Spleen (tissue), 11 donors: ENCODE measurements at regions not wholly inside any gene's neighbourhood (a gene's known extent, or its start where the extent isn't known, plus 50 kb on each side); places are given as distances from the start of the nearest gene placed in this dataset.
"Not testable (repeated sequence)": the region's sequence is repeated elsewhere in the genome, so short reads cannot be mapped to it uniquely, and the experiment has no call there.

ENCODE experiments used
- DNase-seq: peaks from one replicate; pipeline ENCODE4 v3.0.0-alpha.2; 2020
- H3K27ac ChIP-seq, 8 donors: fragments of 200-600 bp; sonication (generic) in 7 of 8; 1 replicate in 4 of 8; 2 replicates in 4 of 8; pipeline versions ENCODE4 v1.5.0 to v1.8.0; 2016 to 2021; ENCODE audit warnings: inconsistent platforms in 4 of 8, mild to moderate bottlenecking in 4 of 8, moderate library complexity in 1 of 8
- H3K27me3 ChIP-seq, 7 donors: fragments of 200-600 bp; sonication (generic) in 6 of 7; replicated peaks in 1 of 7; 1 replicate in 4 of 7; 2 replicates in 3 of 7; pipeline versions ENCODE4 v1.5.0 to v1.8.0; 2016 to 2021; ENCODE audit warnings: inconsistent platforms in 3 of 7, mild to moderate bottlenecking in 1 of 7
- H3K36me3 ChIP-seq, 6 donors: fragments of 200-600 bp; sonication (generic) in 5 of 6; 1 replicate in 4 of 6; 2 replicates in 2 of 6; pipeline versions ENCODE4 v1.5.0 to v1.8.0; 2016 to 2021; ENCODE audit warnings: inconsistent platforms in 2 of 6
- H3K4me1 ChIP-seq, 6 donors: fragments of 200-600 bp; sonication (generic) in 5 of 6; 1 replicate in 3 of 6; 2 replicates in 3 of 6; pipeline versions ENCODE4 v1.5.0 to v1.8.0; 2016 to 2021; ENCODE audit warnings: inconsistent platforms in 3 of 6
- H3K4me3 ChIP-seq, 8 donors: fragments of 200-600 bp; sonication (generic) in 7 of 8; 1 replicate in 4 of 8; 2 replicates in 4 of 8; pipeline versions ENCODE4 v1.5.0 to v1.8.0; 2016 to 2021; ENCODE audit warnings: inconsistent platforms in 4 of 8, mild to moderate bottlenecking in 4 of 8, moderate library complexity in 2 of 8
- H3K9me3 ChIP-seq, 8 donors: fragments of 200-600 bp; sonication (generic) in 7 of 8; 1 replicate in 4 of 8; 2 replicates in 4 of 8; pipeline versions ENCODE4 v1.5.0 to v1.8.0; 2016 to 2021; ENCODE audit warnings: inconsistent platforms in 4 of 8
- CTCF ChIP-seq, 11 experiments: fragments of 200-600 bp in 7 of 11; fragments of 450-650 bp in 4 of 11; sonication (generic) in 4 of 11; IDR thresholded peaks in 8 of 11; conservative IDR thresholded peaks in 3 of 11; 1 replicate in 7 of 11; 2 replicates in 4 of 11; pipeline versions ENCODE4 v1.4.0 to v1.8.0; 2016 to 2021; ENCODE audit warnings: antibody characterized with exemption in 11 of 11, inconsistent platforms in 4 of 11, mild to moderate bottlenecking in 1 of 11
- POLR2A ChIP-seq, 3 donors: fragments of 450-650 bp; IDR thresholded peaks; one replicate each; pipeline ENCODE4 v1.5.1; 2017; ENCODE audit warnings: antibody characterized with exemption in 3 of 3, mild to moderate bottlenecking in 1 of 3
- POLR2AphosphoS5 ChIP-seq, 3 donors: sonication (generic); formaldehyde crosslinking; IDR thresholded peaks; one replicate each; pipeline ENCODE4 v1.5.1; 2017; ENCODE audit warnings: antibody characterized with exemption in 3 of 3
- WGBS, 5 donors: extraction: QIAGEN DNeasy Blood & Tissue Kit in 3 of 5; methylation state at CpG; one replicate each; pipeline versions ENCODE4 v1.1.5 to v1.1.7; 2013 to 2018; 5-methylcytosine and 5-hydroxymethylcytosine counted together
- intact Hi-C: fragments of 100-400 bp; cut with DNase I; formaldehyde crosslinking; loops from one replicate; pipeline ENCODE4 v1.15.0; 2023; ENCODE audit warnings: low total_unique reads
- donor health status: healthy with polysubstance abuse.
- donor health status: DM: no; HTN: no; CAD: no; lungs with moderate emphysema.
- donor health status: DM: no; HTN: no; CAD: no.
- donor health status: Bipolar disorder and iron deficiency.
- donor health status: healthy.
- donor health status: DM: no; HTN: no; CAD: no.
- donor health status: DM: yes; HTN: yes; CAD: no.

GRCh38 chr15:34514251-34514670, 69.2 kb downstream of the GOLGA8B start:
- peak; percentile 84 for DNase-seq
- intact Hi-C loops = no loop called here
- H3K27ac ChIP-seq = peak overlapping the region in 6 of 8 donors; percentile 12 to 75 (median 59)
- TF ChIP-seq CTCF (IDR thresholded peaks at IDR 0.05 in 8 of 11, conservative IDR thresholded peaks at IDR 0.05 in 3 of 11) (no peak), POLR2AphosphoS5 (IDR thresholded peaks at IDR 0.05) (peak in 2 of 3 donors; percentile 38 to 47)
- peaks cover 0 to 74% (median 7%) of the 10 kb centered on the region in 7 donors for H3K27me3 ChIP-seq
- H3K4me1 ChIP-seq = peaks cover 0 to 23% (median 0%) of the 10 kb centered on the region in 6 donors
- WGBS, 5 donors = 1 to 2% (median 1%) methylated on average over 22 to 39 of the region's 39 CpGs; no CpG with 5 or more reads in 1 of the 5 donors
- H3K36me3 ChIP-seq = no peaks in the 10 kb centered on the region
- no peaks in the 10 kb centered on the region for H3K9me3 ChIP-seq
- peak overlapping the region; percentile 30 to 71 (median 58) for H3K4me3 ChIP-seq

GRCh38 chr15:34512628-34513027, 70.8 kb downstream of the GOLGA8B start:
- H3K4me3 ChIP-seq = no peak overlapping the region
- H3K4me1 ChIP-seq = peaks cover 0 to 23% (median 0%) of the 10 kb centered on the region in 6 donors
- no peak overlapping the region for H3K27ac ChIP-seq
- no peaks in the 10 kb centered on the region for H3K36me3 ChIP-seq
- TF ChIP-seq POLR2A (IDR thresholded peaks at IDR 0.05) = no peak
- TF ChIP-seq POLR2AphosphoS5 (IDR thresholded peaks at IDR 0.05) = no peak
- no peak for TF ChIP-seq CTCF (IDR thresholded peaks at IDR 0.05 in 8 of 11, conservative IDR thresholded peaks at IDR 0.05 in 3 of 11)
- no peak for DNase-seq
- no peaks in the 10 kb centered on the region for H3K9me3 ChIP-seq
- 40 to 60% (median 52%) methylated on average over 4 of the region's 4 CpGs for WGBS, 5 donors
- peaks cover 0 to 76% (median 7%) of the 10 kb centered on the region in 7 donors for H3K27me3 ChIP-seq
- intact Hi-C loops = no loop called here

- Histone ChIP-seq H3K36me3 (no peaks in the 10 kb centered on the region), H3K4me3 (no peak overlapping the region), H3K27me3 (peaks cover 0 to 30% (median 7%) of the 10 kb centered on the region in 7 donors), H3K9me3 (no peaks in the 10 kb centered on the region), H3K27ac (no peak overlapping the region), H3K4me1 (peaks cover 0 to 7% (median 0%) of the 10 kb centered on the region in 6 donors)
- TF ChIP-seq POLR2AphosphoS5 (IDR thresholded peaks at IDR 0.05) = no peak
- no peak for TF ChIP-seq POLR2A (IDR thresholded peaks at IDR 0.05)
- TF ChIP-seq CTCF (IDR thresholded peaks at IDR 0.05 in 8 of 11, conservative IDR thresholded peaks at IDR 0.05 in 3 of 11) = no peak
- 78 to 86% (median 79%) methylated on average over 4 of the region's 4 CpGs for WGBS, 5 donors
- intact Hi-C loops = no loop called here
- DNase-seq = no peak
Observed at GRCh38 chr15:34501131-34501530, 63.5 kb upstream of the GOLGA8A start.

GRCh38 chr15:34496207-34496995, 58.8 kb upstream of the GOLGA8A start:
- DNase-seq = no peak
- H3K27me3 ChIP-seq = peaks cover 0 to 77% (median 32%) of the 10 kb centered on the region in 7 donors
- H3K27ac ChIP-seq = no peak overlapping the region
- peaks cover 0 to 29% (median 3%) of the 10 kb centered on the region in 6 donors for H3K4me1 ChIP-seq
- TF ChIP-seq POLR2AphosphoS5 (IDR thresholded peaks at IDR 0.05) (no peak), CTCF (IDR thresholded peaks at IDR 0.05 in 8 of 11, conservative IDR thresholded peaks at IDR 0.05 in 3 of 11) (no peak), POLR2A (IDR thresholded peaks at IDR 0.05) (no peak)
- peaks cover 0 to 4% (median 0%) of the 10 kb centered on the region in 8 donors for H3K9me3 ChIP-seq
- intact Hi-C loops = no loop called here
- 14 to 28% (median 17%) methylated on average over 18 to 30 of the region's 30 CpGs for WGBS, 5 donors
- H3K4me3 ChIP-seq = peak overlapping the region in 1 of 8 donors; percentile 2
- no peaks in the 10 kb centered on the region for H3K36me3 ChIP-seq

GRCh38 chr15:34495707-34496106, 58.1 kb upstream of the GOLGA8A start:
- H3K4me3 ChIP-seq = peak overlapping the region in 1 of 8 donors; percentile 23
- H3K36me3 ChIP-seq, intact Hi-C loops, H3K27ac ChIP-seq, DNase-seq, H3K9me3 ChIP-seq: not testable (repeated sequence)
- peaks cover 0 to 84% (median 39%) of the 10 kb centered on the region in 7 donors for H3K27me3 ChIP-seq
- 8 to 35% (median 24%) methylated on average over 11 to 26 of the region's 26 CpGs for WGBS, 5 donors
- H3K4me1 ChIP-seq = peaks cover 0 to 29% (median 3%) of the 10 kb centered on the region in 6 donors
